Fibroblast of lung (primary cell): ENCODE measurements at regions not wholly inside any gene's neighbourhood (a gene's known extent, or its start where the extent isn't known, plus 50 kb on each side); places are given as distances from the start of the nearest gene placed in this dataset.

Experiments
- EZH2 ChIP-seq: IDR thresholded peaks from 2 replicates; pipeline ENCODE4 v1.5.1; 2012; ENCODE audit warnings: low read length, control low read depth, mild to moderate bottlenecking; ENCODE audit errors: missing control alignments
- TF ChIP-seq, protein P1 (sequence below), 2 donors: IDR thresholded peaks in 1 of 2; conservative IDR thresholded peaks in 1 of 2; 1 replicate in 1 of 2; 2 replicates in 1 of 2; pipeline ENCODE4 v1.5.1; 2011 to 2012; ENCODE audit warnings: low read length in 2 of 2, control low read depth in 1 of 2, inconsistent platforms in 1 of 2, low read depth in 1 of 2, mild to moderate bottlenecking in 1 of 2

- TF ChIP-seq, protein P1, sequence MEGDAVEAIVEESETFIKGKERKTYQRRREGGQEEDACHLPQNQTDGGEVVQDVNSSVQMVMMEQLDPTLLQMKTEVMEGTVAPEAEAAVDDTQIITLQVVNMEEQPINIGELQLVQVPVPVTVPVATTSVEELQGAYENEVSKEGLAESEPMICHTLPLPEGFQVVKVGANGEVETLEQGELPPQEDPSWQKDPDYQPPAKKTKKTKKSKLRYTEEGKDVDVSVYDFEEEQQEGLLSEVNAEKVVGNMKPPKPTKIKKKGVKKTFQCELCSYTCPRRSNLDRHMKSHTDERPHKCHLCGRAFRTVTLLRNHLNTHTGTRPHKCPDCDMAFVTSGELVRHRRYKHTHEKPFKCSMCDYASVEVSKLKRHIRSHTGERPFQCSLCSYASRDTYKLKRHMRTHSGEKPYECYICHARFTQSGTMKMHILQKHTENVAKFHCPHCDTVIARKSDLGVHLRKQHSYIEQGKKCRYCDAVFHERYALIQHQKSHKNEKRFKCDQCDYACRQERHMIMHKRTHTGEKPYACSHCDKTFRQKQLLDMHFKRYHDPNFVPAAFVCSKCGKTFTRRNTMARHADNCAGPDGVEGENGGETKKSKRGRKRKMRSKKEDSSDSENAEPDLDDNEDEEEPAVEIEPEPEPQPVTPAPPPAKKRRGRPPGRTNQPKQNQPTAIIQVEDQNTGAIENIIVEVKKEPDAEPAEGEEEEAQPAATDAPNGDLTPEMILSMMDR (conservative IDR thresholded peaks at IDR 0.05 in 1 of 2, IDR thresholded peaks at IDR 0.05 in 1 of 2; ENCODE audit: low read depth in 1 of 2, low read length in 2 of 2) = no peak
- TF ChIP-seq EZH2 = no peak
Measured at GRCh38 chr18:38886861-38887670, 1321.5 kb upstream of the CELF4 start.
